AG04449 (cell line): ENCODE measurements at regions not wholly inside any gene's neighbourhood (a gene's known extent, or its start where the extent isn't known, plus 50 kb on each side); places are given as distances from the start of the nearest gene placed in this dataset.
A peak's percentile ranks its signal among the peaks of the same experiment; 100 is the strongest.

Experiments
- CTCF ChIA-PET: fragments of 350-600 bp; formaldehyde crosslinking; extraction: SDS; loops from one replicate; lab custom pipeline; 2021; ENCODE audit warnings: antibody characterized with exemption; lab: Yijun Ruan, JAX
- POLR2A ChIA-PET: fragments of 400-600, 350-600 bp; formaldehyde crosslinking; extraction: SDS; loops from one replicate; lab custom pipeline; 2020; ENCODE audit warnings: antibody characterized with exemption, inconsistent platforms; lab: Yijun Ruan, JAX
- DNase-seq: peaks from one replicate; pipeline ENCODE4 v3.0.0-alpha.2; 2010; ENCODE audit warnings: low read depth, low spot score
- H3K4me3 ChIP-seq: 2 replicates; pipeline ENCODE4 v1.5.1; 2011; ENCODE audit warnings: low read depth, mild to moderate bottlenecking, control low read depth, low read length
- CTCF ChIP-seq: IDR thresholded peaks from one replicate; pipeline ENCODE4 v1.5.1; 2011; ENCODE audit warnings: mild to moderate bottlenecking, moderate library complexity, low read length, control low read depth, inconsistent platforms; ENCODE audit not compliant: insufficient read depth; ENCODE audit errors: missing control alignments

- ChIA-PET CTCF (no interaction called here), POLR2A (no interaction called here)
- no peak for TF ChIP-seq CTCF
- no peak for DNase-seq
- no peak overlapping the region for H3K4me3 ChIP-seq
Measured at GRCh38 chr5:13640270-13640669, 304.2 kb downstream of the DNAH5 start.

DNA sequence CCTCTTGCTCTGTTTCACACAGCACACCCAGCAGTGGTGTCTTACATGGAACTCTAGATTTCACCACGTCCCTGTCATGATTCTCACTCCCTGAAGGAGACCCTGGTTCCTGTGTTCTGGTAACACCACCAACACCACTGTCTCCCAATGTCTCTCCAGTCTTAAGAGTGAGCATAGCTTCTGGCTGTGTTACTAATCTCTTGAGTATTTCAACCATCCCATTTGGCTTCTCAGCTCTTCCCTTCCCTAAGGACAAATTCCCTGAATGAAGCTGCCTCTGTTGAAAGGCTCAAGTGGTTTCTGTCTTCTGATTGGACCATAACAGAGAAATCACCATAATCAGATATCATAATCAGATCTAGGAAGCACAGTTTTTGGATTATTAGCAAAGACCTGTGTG lies 311.8 kb downstream of the DNAH5 start:
- no peak for TF ChIP-seq CTCF
- POLR2A ChIA-PET = no interaction called here
- H3K4me3 ChIP-seq = no peak overlapping the region
- peak; percentile 9 for DNase-seq
- CTCF ChIA-PET = no interaction called here

DNA sequence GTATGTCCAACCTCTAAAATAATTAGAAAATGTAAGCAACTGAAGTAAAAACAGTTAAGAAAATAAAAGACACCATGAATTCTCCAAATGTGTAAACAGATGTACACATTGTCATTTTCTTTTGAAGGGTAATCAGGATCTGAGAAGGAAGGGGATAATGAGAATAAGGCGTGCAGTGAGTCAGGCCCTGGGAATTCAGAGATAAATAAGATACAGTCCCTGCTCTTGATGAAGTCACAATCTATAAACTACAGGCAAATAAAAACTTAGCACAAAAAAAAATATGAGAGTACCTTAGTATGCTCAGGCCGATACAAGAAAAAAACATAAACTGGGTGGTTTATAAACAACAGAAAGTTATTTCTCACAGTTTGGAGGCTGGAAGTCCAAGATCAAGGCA lies 315.3 kb downstream of the DNAH5 start:
- ChIA-PET POLR2A (no interaction called here), CTCF (no interaction called here)
- DNase-seq = no peak
- no peak for TF ChIP-seq CTCF
- H3K4me3 ChIP-seq = no peak overlapping the region

- ChIA-PET POLR2A (no interaction called here), CTCF (no interaction called here)
- no peak for DNase-seq
- H3K4me3 ChIP-seq = no peak overlapping the region
- no peak for TF ChIP-seq CTCF
Measured at GRCh38 chr5:13627673-13628454, 316.6 kb downstream of the DNAH5 start.

- ChIA-PET CTCF (interaction anchor here (1.4 kb wide), 1 partner anchor 14 kb away, joined by 3 read pairs; no protein-coding TSS in a partner anchor), POLR2A (no interaction called here)
- H3K4me3 ChIP-seq = no peak overlapping the region
- DNase-seq = no peak
- TF ChIP-seq CTCF = no peak
Measured at GRCh38 chr5:13625616-13626198, 318.8 kb downstream of the DNAH5 start.

DNA sequence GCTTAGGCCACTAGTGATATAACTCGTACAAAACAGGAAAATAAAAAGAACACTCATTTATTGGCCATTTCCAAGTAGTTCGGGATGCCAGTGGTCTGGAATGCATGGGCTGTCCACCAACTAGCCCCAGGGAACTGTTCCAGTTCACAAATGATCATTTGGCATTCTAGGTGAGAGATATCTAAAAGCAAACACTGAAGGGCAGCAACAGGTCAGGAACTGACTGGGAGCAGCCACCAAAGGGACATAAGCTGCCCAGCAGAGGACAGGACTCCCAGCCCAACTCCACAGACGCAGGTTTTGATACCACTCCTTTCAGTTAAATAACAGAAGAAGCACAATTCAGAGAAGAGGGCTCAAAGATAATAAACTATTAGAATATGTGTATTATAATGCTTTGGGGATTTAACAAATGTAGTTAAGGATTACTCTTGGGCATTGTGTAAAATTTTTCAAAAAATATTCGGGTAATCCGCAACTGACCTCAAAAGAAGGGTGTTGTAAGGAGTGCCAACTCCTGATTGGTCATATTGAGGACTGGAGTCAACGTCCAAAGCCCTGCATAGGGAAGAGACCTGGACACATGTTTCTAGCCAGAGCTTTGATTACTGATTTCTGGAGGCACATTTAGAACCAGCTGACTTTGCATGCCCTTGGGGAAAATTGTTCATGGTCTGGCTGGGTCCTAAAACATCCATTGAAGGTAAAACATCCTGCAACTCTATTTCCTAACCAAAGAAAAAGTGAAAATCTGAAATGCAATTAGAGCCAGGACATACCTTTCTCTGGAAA lies 320.0 kb downstream of the DNAH5 start:
- H3K4me3 ChIP-seq = no peak overlapping the region
- no peak for DNase-seq
- ChIA-PET CTCF (interaction anchor here (1.4 kb wide), 1 partner anchor 13 kb away, joined by 3 read pairs; no protein-coding TSS in a partner anchor), POLR2A (no interaction called here)
- no peak for TF ChIP-seq CTCF
